HG03378 (cell line): ENCODE measurements at regions not wholly inside any gene's neighbourhood (a gene's known extent, or its start where the extent isn't known, plus 50 kb on each side); places are given as distances from the start of the nearest gene placed in this dataset.
"Not testable (repeated sequence)": the region's sequence is repeated elsewhere in the genome, so short reads cannot be mapped to it uniquely, and the experiment has no call there.

Experiments
- ATAC-seq: cut with Tn5 transposase; IDR thresholded peaks from one replicate; pipeline ENCODE4 v1.9.1; 2021; ENCODE audit warnings: mild to moderate bottlenecking, moderate library complexity; ENCODE audit not compliant: unreplicated experiment

- ATAC-seq, result no peak
These were observed 59.3 kb downstream of the BTBD3 start for GRCh38 chr20:11976966-11977365.

- ATAC-seq, result no peak
These were observed 60.8 kb downstream of the BTBD3 start for GRCh38 chr20:11978496-11978895.

GRCh38 chr20:11979306-11979990 lies 61.8 kb downstream of the BTBD3 start:
- ATAC-seq, result no peak

GRCh38 chr20:11980263-11980662 lies 62.6 kb downstream of the BTBD3 start:
- no peak for ATAC-seq

GRCh38 chr20:11981366-11981947 lies 63.8 kb downstream of the BTBD3 start:
- no peak for ATAC-seq

GRCh38 chr20:11982289-11982954 lies 64.7 kb downstream of the BTBD3 start:
- ATAC-seq, result no peak

- ATAC-seq, result no peak
These were observed 65.3 kb downstream of the BTBD3 start for GRCh38 chr20:11982955-11983470.

GRCh38 chr20:11986954-11987353 lies 69.3 kb downstream of the BTBD3 start:
- no peak for ATAC-seq

GRCh38 chr20:11987526-11987925 lies 69.8 kb downstream of the BTBD3 start:
- ATAC-seq, result no peak

- ATAC-seq, result no peak
These were observed 71.5 kb downstream of the BTBD3 start for GRCh38 chr20:11989018-11989771.

- ATAC-seq, result no peak
These were observed 74.7 kb downstream of the BTBD3 start for GRCh38 chr20:11992426-11992825.

GRCh38 chr20:11993886-11994461 lies 76.3 kb downstream of the BTBD3 start:
- ATAC-seq, result no peak

GRCh38 chr20:11995805-11996567 lies 78.3 kb downstream of the BTBD3 start:
- ATAC-seq, result no peak

- ATAC-seq, result not testable (repeated sequence)
These were observed 87.1 kb downstream of the BTBD3 start for GRCh38 chr20:12004776-12005175.

- ATAC-seq, result no peak
These were observed 94.8 kb downstream of the BTBD3 start for GRCh38 chr20:12012241-12013222.

GRCh38 chr20:12014276-12014675 lies 96.6 kb downstream of the BTBD3 start:
- no peak for ATAC-seq

GRCh38 chr20:12014736-12015135 lies 97.0 kb downstream of the BTBD3 start:
- ATAC-seq, result no peak

GRCh38 chr20:12016291-12016690 lies 98.6 kb downstream of the BTBD3 start:
- ATAC-seq, result no peak

- ATAC-seq, result no peak
These were observed 102.0 kb downstream of the BTBD3 start for GRCh38 chr20:12019715-12020114.
